GM23338 (cell line): ENCODE measurements at regions not wholly inside any gene's neighbourhood (a gene's known extent, or its start where the extent isn't known, plus 50 kb on each side); places are given as distances from the start of the nearest gene placed in this dataset.

Experiments
- ATAC-seq: fragments of 200-7000 bp; cut with Tn5 transposase; 3 replicates; pipeline ENCODE4 v1.9.1; 2020
- DNase-seq: peaks from one replicate; pipeline ENCODE4 v3.0.0-alpha.2; 2015; ENCODE audit warnings: low spot score
- H2AFZ ChIP-seq: fragments of 200-600 bp; sonication (generic); 2 replicates; pipeline ENCODE4 v1.8.0; 2016; ENCODE audit warnings: antibody characterized with exemption, mild to moderate bottlenecking, moderate library complexity
- H3F3A ChIP-seq: fragments of 200-600 bp; sonication (generic); replicated peaks from 2 replicates; pipeline ENCODE4 v1.8.0; 2017; ENCODE audit warnings: antibody characterized with exemption, mixed run types, low read depth
- H3K27ac ChIP-seq: fragments of 200-600 bp; sonication (generic); 2 replicates; pipeline ENCODE4 v1.6.1; 2016; ENCODE audit warnings: low read depth
- H3K27me3 ChIP-seq: fragments of 200-600 bp; sonication (generic); 2 replicates; pipeline ENCODE4 v1.8.0; 2016; ENCODE audit warnings: mild to moderate bottlenecking, mixed run types, moderate library complexity; ENCODE audit not compliant: insufficient read depth
- H3K36me3 ChIP-seq: fragments of 200-600 bp; sonication (generic); 2 replicates; pipeline ENCODE4 v1.8.0; 2016; ENCODE audit warnings: mild to moderate bottlenecking; ENCODE audit not compliant: insufficient read depth
- H3K4me1 ChIP-seq: fragments of 200-600 bp; sonication (generic); 2 replicates; pipeline ENCODE4 v1.8.0; 2016; ENCODE audit warnings: mild to moderate bottlenecking, moderate library complexity; ENCODE audit not compliant: insufficient read depth
- H3K4me2 ChIP-seq: fragments of 200-600 bp; sonication (generic); 2 replicates; pipeline ENCODE4 v1.7.1; 2017; ENCODE audit warnings: mixed run types
- H3K4me3 ChIP-seq: fragments of 200-600 bp; sonication (generic); 2 replicates; pipeline ENCODE4 v1.6.1; 2016; ENCODE audit warnings: mixed run types
- H3K79me2 ChIP-seq: fragments of 200-600 bp; sonication (generic); replicated peaks from 2 replicates; pipeline ENCODE4 v1.8.0; 2017; ENCODE audit warnings: mild to moderate bottlenecking; ENCODE audit not compliant: insufficient read depth
- H3K9me2 ChIP-seq: fragments of 200-600 bp; sonication (generic); 2 replicates; pipeline ENCODE4 v1.8.0; 2017; ENCODE audit not compliant: insufficient read depth
- H4K20me1 ChIP-seq: fragments of 200-600 bp; sonication (generic); replicated peaks from 2 replicates; pipeline ENCODE4 v1.8.0; 2017; ENCODE audit warnings: mild to moderate bottlenecking; ENCODE audit not compliant: insufficient read depth
- H3K27ac Mint-ChIP-seq: 2 replicates; pipeline ENCODE4 v1.8.0; 2020; ENCODE audit warnings: inconsistent platforms, mild to moderate bottlenecking, moderate library complexity, mixed read lengths
- H3K27me3 Mint-ChIP-seq: 3 replicates; pipeline ENCODE4 v1.8.0; 2022; ENCODE audit warnings: low read depth, mild to moderate bottlenecking, moderate library complexity, mixed read lengths, inconsistent platforms; ENCODE audit not compliant: insufficient read depth, poor library complexity
- H3K36me3 Mint-ChIP-seq: 3 replicates; pipeline ENCODE4 v1.8.0; 2021; ENCODE audit warnings: low read depth, mild to moderate bottlenecking, inconsistent platforms, moderate library complexity, mixed read lengths
- H3K4me1 Mint-ChIP-seq: 3 replicates; pipeline ENCODE4 v1.8.0; 2020; ENCODE audit warnings: mild to moderate bottlenecking, inconsistent platforms, mixed read lengths
- H3K4me3 Mint-ChIP-seq: 3 replicates; pipeline ENCODE4 v1.8.0; 2021; ENCODE audit warnings: moderate library complexity, mild to moderate bottlenecking, inconsistent platforms, mixed read lengths
- H3K9me3 Mint-ChIP-seq: 3 replicates; pipeline ENCODE4 v1.8.0; 2020; ENCODE audit warnings: moderate library complexity, mild to moderate bottlenecking, inconsistent platforms, mixed read lengths
- CREB1 ChIP-seq: fragments of 250-450 bp; sonication (Bioruptor Pico); IDR thresholded peaks from 2 replicates; pipeline ENCODE4 v1.5.0; 2020; ENCODE audit warnings: low read depth, mild to moderate bottlenecking, moderate library complexity
- CTCF ChIP-seq, 2 experiments: fragments of 200-600 bp in 1 of 2; sonication (generic) in 1 of 2; conservative IDR thresholded peaks; 2 replicates each; pipeline versions ENCODE4 v1.5.1 to v1.6.1; 2016 to 2017; ENCODE audit warnings: antibody characterized with exemption in 2 of 2, low read depth in 2 of 2, mild to moderate bottlenecking in 2 of 2, moderate library complexity in 1 of 2
- ETS1 ChIP-seq: IDR thresholded peaks from 2 replicates; pipeline ENCODE4 v1.6.1; 2016; ENCODE audit warnings: antibody characterized with exemption
- EZH2 ChIP-seq: fragments of 200-600 bp; sonication (generic); IDR thresholded peaks from one replicate; pipeline ENCODE4 v1.8.0; 2017; ENCODE audit warnings: antibody characterized with exemption, mild to moderate bottlenecking, low read depth; ENCODE audit not compliant: unreplicated experiment
- ZNF114 ChIP-seq: fragments of 250-450 bp; sonication (Bioruptor Pico); IDR thresholded peaks from 2 replicates; pipeline ENCODE4 v1.5.0; 2020; ENCODE audit warnings: mild to moderate bottlenecking, moderate library complexity
- ZNF462 ChIP-seq: fragments of 250-450 bp; sonication (Bioruptor Pico); IDR thresholded peaks from 2 replicates; pipeline ENCODE4 v1.5.0; 2020; ENCODE audit warnings: mild to moderate bottlenecking, moderate library complexity

- Mint-ChIP-seq H3K4me3 (no peak overlapping the region), H3K4me1 (peaks cover 17% of the 10 kb centered on the region; the same call in 2 of the 3 replicates), H3K36me3 (no peaks in the 10 kb centered on the region), H3K27ac (no peak overlapping the region), H3K9me3 (no peaks in the 10 kb centered on the region), H3K27me3 (peaks cover 5% of the 10 kb centered on the region)
- no peak overlapping the region for H3K4me2 ChIP-seq
- no peaks in the 10 kb centered on the region for H3K79me2 ChIP-seq
- H4K20me1 ChIP-seq = no peaks in the 10 kb centered on the region
- H3K4me3 ChIP-seq = no peak overlapping the region
- H3K27ac ChIP-seq = no peak overlapping the region
- H3K27me3 ChIP-seq = no peaks in the 10 kb centered on the region
- H3K9me2 ChIP-seq = no peaks in the 10 kb centered on the region
- H2AFZ ChIP-seq = no peak overlapping the region
- H3F3A ChIP-seq = no peaks in the 10 kb centered on the region
- ATAC-seq (no peak), DNase-seq (no peak)
- TF ChIP-seq ETS1 (no peak), CREB1 (CRISPR knock-in tag) (no peak), CTCF (conservative IDR thresholded peaks at IDR 0.05; ENCODE audit: low read depth in 2 of 2) (no peak), EZH2 (no peak), ZNF114 (CRISPR knock-in tag) (no peak), ZNF462 (CRISPR knock-in tag) (no peak)
- no peaks in the 10 kb centered on the region for H3K4me1 ChIP-seq
- no peaks in the 10 kb centered on the region for H3K36me3 ChIP-seq
These were observed 53.8 kb upstream of the RANBP3L start for GRCh38 chr5:36355516-36355915.
